GM04503 (cell line): ENCODE measurements at regions not wholly inside any gene's neighbourhood (a gene's known extent, or its start where the extent isn't known, plus 50 kb on each side); places are given as distances from the start of the nearest gene placed in this dataset.
"Not testable (repeated sequence)": the region's sequence is repeated elsewhere in the genome, so short reads cannot be mapped to it uniquely, and the experiment has no call there.

Experiments used
- DNase-seq: peaks from one replicate; pipeline ENCODE4 v3.0.0-alpha.2; 2012; ENCODE audit warnings: low read depth

DNA sequence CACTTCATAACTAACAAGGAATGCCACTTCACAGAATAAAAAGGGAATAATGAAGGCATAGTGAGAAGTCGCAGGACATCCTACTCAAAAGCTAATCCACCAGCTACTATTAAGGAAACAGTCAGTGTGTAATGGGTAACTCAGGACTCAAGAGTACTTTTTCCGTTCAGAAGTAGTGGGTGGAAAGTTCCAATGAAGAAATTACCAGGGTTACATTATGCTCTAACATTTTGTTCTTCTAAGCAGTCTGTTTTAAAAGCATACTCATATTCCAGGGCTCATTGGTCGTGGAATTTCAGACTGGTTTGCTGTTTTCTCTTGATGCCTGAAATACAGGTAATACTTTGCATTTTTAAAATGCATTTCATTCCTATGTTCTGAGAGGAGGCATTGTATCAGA lies 222.4 kb upstream of the IRS2 start:
- no peak for DNase-seq

DNA sequence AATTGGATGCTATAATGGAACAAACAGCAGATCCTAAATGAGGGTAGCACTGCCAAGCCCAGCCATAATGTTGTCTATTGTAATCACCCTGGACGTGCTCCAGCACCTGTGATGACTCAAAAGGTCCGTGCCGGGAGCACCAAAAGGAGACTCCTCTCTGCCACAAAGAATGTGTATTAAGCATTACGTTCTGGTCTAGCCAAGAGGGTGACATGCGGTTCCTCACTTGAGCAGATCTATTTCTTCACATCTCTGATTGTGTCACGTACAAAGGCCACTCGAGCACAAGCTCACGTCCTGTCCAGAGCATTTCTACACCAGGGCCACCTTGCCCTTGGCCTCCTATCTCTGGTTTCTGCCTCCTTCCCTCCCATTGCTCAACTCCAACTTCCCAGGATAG lies 219.9 kb upstream of the IRS2 start:
- no peak for DNase-seq

DNA sequence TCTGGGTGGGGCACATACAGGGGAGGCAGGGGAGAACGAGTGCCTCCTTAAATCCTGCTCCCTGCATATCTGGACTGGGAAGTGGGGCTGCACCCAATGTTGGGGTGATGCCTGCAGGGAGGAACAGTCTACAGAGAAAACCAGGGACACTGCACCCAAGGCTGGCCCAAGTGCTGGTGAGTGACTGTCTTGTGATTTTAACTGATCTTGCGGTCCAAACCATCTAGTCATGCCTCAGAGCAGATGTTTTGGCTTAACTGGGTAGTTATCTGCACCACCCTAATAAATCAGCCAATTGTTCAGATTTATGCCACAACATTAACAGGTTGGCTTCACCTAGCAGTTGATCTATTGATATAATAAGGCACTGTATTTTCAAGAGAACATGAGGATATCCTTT lies 219.2 kb upstream of the IRS2 start:
- no peak for DNase-seq

DNA sequence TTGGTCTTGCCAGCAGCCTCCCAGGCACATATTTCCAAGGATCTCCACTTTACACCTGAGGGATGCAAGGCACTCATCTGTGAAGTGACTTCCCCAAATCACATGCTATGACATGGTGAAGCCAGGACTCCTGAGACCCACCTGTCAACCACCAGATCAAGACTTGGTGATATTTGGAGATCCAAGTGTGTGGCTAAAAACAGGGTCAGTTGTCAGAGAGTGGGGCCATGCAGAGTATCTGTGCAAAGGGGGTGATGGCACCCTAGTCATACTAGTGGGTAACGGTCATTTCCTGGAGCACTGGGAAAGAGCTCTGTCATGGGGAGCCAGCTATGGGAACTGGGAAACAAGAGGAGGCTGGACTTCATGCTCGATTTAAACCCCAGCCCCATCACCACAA lies 218.4 kb upstream of the IRS2 start:
- no peak for DNase-seq

DNA sequence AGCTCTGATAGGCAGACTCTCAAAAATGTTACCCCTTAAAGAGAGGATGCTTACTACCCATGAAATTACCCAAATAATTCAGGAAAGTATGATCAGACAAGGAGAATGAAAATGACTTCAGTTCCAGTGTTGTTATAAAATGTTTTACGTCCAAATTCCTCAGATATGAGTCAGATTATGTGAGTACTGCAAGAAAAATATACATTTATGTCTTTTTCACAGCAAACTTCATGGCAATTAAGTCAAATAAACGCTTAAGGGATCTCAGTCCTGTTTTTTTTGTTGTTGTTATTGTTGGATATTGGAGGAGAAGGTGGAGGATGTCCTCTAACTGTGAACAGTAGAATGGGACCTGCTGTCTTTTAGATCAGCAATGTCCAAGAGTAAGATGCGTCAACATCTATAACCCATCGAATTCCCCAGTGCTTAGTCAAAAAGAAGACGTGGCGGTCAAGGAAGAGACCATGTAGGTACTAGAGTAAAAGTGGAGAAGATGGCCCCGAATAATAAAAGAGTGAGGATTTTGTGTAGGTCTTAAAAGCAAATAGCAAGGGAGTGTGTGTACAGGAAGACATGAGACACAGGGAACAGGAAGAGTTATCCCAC lies 215.4 kb upstream of the IRS2 start:
- no peak for DNase-seq

DNA sequence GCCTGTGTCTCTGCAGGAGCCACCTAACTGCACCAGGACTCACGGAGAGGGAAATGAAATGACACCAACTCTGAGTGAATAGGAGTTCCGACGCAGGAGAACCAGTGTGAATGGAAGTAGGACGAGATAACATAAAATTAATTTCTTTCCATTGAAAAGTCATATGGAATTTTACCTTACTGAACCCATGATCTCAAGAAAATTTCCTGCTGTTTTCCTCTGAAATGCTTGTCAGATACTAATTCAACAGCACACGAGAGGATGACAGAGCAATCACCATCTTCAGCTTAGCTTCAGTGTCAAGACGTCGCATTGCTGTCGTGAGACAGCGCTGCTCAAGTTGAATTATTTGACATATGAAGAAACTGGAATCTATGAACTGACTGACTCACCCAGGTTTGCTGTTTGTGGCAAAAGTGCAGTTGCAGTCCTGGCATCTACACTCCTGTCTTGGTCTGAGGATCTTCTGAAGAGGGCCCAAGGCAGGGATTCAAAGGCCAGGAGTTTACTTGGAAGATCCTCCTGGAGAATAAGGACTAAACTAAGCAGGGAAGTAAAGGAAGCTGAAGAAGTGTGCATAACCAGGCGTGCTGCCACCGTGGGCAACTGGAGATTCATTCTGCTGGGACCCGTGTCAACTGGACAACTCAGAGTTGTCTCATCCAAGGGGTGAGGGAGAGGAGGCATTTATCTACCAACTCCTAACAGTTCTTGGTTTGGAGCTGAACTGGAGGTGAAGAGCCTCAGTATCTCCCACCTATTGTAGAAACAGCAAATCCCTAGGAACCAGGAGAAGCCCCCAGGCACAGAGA lies 214.4 kb upstream of the IRS2 start:
- DNase-seq: no peak

DNA sequence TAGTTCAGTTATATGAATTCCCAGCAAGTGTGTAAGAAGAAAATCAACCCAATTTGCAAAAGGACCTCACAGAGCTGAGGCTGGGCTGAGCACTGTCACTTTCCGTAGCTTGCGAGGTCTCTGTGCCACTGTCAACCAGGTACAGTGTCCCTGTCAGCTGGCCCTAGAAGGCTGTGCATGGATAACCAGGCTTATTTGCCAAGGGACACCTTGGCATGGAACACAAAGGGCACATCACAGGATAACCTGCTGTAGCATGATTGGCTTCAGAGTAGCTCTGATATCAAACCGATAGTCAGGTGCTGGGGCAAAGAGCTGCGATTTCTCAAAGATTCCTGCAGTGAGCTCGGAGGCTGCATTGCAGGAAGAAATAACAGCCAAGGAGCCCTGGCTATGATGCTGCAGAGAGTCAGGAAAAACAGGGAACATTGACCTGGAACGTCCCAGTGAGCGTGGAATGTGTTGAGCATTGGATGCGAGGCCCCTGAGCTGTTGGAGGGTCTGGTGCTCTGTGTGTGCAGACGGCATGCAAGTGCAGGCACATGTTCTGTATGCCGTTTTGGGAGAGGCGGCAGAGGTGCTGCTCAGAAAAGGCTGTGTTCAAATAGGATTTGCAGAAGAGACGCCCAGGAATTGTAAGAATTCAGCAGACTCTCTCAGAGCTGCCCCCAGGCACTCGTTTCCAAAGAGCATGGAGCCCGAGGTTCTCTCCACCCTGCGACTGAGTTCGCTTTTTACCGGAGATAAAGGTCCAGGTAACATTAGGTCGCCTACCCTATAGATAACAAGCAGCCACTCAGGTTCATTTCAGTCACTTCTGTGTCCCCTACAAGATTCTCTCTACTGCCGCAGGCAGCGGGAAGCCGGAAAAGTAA lies 213.5 kb upstream of the IRS2 start:
- DNase-seq: no peak

GRCh38 chr13:109998684-109999533 lies 212.5 kb upstream of the IRS2 start:
- no peak for DNase-seq

DNA sequence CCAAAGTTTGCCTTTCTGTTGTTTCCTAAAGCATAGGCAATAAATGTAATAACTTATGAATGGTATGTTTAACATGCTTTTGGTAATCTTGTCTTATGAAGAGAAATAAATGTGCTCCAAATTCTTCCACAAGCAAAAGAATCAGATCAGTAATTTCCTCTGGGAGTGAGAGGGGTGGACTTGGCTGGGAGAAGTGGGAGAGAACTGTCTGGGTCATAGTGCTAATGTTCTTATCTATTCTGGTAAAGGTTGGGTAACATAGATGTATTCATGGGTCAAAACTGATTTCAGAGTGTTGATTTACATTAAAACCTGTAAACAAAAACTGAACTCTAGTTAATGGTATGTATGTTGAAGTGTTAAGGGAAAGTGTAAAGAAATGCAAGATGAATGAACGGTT lies 211.7 kb upstream of the IRS2 start:
- no peak for DNase-seq

DNA sequence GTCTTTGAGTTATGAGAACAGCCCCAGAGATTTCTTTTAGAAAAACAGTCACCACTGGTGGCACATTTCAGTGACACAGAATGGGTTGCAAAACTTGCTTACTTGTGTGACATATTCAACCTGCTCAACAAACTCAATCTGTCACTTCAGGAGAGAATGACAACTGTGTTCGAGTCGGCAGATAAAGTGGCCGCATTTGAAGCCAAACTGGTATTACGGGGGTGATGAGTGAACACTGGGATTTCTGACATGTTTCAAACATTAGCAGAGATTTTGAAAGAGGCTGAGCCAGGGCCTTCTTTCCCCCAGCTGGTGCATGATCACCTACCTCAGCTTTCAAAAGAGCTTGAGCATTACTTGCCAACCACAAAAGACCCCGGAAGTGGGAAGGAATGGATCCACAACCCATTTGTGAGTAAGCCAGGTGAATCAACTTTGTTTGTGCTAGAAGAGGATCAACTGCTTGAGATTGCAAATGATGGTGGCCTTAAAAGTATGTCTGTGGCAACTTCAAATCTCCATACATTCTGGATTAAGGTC lies 210.7 kb upstream of the IRS2 start:
- DNase-seq: not testable (repeated sequence)

- no peak for DNase-seq
Measured at GRCh38 chr13:109996404-109996960, 210.1 kb upstream of the IRS2 start.

DNA sequence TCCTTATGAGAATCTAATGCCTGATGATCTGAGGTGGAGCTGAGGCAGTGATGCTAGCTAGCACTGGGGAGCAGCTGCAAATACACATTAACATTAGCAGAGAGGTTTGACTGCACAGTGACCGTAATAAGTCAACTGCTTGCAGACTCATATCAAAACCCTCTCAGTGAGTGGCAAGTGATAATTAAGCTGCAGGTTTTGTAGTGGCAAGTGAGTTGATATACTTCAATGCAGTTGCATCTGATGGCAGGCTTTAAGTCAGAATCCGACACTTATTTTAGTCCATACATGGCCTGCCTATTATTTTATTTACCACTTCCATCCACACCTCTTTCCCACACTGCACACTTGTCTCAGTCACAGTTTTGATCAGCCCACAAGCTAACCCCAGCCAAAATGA lies 209.2 kb upstream of the IRS2 start:
- DNase-seq: no peak

DNA sequence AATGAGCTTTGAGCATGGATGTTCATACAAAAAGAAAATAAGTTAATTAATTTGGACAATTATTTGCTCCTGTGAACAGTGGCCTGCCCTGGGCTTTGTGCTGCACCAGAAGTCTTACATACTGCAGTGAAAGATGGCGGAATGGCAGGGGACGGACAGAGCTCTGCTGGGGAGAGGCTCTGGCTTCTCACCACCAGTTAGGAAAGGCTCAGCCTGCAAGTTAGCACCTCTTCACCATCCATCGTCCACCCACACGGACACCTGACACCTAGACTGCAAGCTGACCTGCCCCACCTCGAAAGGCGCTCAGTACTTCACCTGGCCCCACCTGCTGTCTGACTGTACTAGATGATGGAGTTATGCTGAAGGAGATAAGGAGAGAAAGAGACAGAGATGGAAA lies 203.9 kb upstream of the IRS2 start:
- no peak for DNase-seq

- DNase-seq: no peak
Measured at GRCh38 chr13:109989686-109990085, 203.3 kb upstream of the IRS2 start.

DNA sequence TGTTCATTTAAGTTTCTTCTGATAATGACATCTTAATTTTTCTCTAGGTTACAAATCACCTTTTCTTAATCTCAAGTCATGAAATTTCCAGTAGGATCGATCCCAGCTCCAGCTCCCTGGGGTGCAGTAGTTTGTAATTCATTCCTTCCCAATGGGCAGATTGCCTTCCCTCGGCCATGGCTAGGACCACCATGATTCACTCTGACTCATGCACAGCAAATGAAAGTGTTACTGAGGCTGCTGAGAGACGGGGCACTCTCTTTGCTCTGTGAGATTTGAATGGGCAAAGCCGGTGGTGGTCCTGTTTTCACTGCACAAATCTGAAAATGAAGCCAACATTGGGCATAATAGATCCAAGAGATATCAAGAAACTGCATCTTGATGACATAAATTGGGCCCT lies 202.8 kb upstream of the IRS2 start:
- DNase-seq: no peak

- no peak for DNase-seq
Measured at GRCh38 chr13:109986851-109987250, 200.5 kb upstream of the IRS2 start.

DNA sequence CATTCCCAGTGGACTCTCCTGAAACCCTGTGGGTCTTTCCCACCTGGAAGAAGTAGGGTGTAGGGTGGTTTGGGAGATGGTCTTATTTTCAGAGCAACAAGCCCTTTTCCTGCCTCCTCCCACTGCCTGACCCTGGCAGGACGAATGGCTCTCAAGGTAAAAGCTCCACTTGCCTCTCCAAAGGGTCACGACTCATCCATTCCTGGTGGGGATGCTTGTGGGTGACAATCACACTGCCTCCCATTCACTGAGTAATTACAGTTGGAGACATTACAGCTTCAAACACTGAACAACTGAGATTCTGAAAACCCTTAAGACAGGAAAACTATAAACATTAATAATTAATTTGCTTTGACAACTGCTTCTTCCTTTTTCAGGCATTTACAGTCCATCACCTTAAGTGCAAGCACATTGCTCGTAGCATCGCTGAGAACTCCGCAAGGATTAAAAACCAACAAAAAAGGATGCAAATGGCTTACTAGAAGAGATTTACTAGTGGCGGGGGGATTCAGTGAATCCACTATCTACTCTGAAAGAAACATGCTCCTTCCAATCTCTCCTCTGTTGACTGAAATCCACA lies 199.6 kb upstream of the IRS2 start:
- DNase-seq: no peak

DNA sequence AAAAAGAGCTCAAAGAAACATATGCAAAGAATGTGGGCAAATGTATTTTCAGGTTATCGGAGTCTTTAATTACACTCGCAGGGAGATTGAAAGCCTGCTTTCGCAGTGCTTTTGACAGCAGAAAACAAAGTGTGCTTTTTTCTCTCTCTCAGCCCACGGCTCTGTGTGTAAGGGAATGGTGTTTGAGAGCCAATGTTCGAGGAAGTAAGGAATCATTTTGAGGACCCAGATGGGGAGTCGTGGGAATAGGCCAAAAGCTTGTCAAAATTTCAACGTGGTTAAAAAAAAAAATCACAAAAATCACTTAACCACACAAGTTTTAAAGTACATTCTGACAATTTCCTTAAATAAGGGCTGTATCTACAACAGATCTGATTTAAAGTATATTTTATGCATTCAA lies 197.1 kb upstream of the IRS2 start:
- no peak for DNase-seq

DNA sequence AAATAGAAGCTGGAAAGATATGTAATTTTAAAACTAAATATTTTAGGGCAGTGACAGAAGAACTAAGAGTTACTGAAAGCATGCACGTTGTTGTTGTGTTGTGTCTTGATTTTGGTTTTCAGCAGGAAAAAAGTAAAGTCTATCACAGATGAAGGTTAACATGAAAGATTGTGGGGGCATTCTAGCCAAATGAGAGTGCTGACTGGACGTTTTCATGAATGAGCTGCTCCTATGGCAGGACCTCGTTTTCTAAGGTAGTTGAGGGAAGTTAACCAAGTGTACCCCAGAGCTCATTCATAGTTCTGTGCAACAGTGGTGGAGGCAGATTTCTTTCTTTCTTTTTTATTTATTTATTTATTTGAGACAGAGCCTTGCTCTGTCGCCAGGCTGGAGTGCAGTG lies 194.6 kb upstream of the IRS2 start:
- no peak for DNase-seq

- DNase-seq: not testable (repeated sequence)
Measured at GRCh38 chr13:109979676-109980075, 193.3 kb upstream of the IRS2 start.

DNA sequence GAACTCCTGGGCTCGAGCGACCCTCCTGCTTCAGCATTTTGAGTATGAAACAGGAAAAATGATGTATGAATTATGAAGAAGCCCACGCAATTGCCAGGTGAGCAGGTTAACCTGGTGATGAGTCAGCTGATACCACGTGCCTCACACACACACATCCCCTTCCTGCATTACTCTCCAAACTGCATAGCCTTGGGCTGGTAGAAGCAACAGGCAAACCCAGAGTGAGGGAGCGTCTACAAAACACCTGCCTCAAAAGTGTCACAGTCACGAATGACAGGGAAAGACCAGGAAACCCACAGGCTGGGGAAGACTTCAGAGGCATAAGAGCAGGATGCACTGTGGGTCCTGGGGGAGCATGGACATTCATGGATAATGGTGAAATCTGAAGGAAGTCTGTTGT lies 192.8 kb upstream of the IRS2 start:
- no peak for DNase-seq
